ENCODE measurements at regions not wholly inside any gene's neighbourhood (a gene's known extent, or its start where the extent isn't known, plus 50 kb on each side); places are given as distances from the start of the nearest gene placed in this dataset.

- no peak overlapping the region for H3K4me3 ChIP-seq (ENCODE audit: low read depth, low read length)
- H3K27ac ChIP-seq (ENCODE audit: extremely low read depth, low read depth, low read length) = no peak overlapping the region
- H3K4me1 ChIP-seq (ENCODE audit: control insufficient read depth, insufficient read depth, low read length) = no peaks in the 10 kb centered on the region
- H3K36me3 ChIP-seq (ENCODE audit: control insufficient read depth in 2 of 2, insufficient read depth in 1 of 2, low read length in 2 of 2) = no peaks in the 10 kb centered on the region
- H3K9me3 ChIP-seq (ENCODE audit: control insufficient read depth, insufficient read depth, low read depth, low read length) = no peaks in the 10 kb centered on the region; the same call in 1 of the 2 replicates
- POLR2A ChIA-PET = no interaction called here
- TF ChIP-seq MYNN (tag by site-specific recombination; IDR thresholded peaks at IDR 0.05; ENCODE audit: borderline replicate concordance) (no peak), ZNF785 (tag by site-specific recombination; IDR thresholded peaks at IDR 0.05) (no peak), TRIM28 (IDR thresholded peaks at IDR 0.05; ENCODE audit: borderline replicate concordance, low read length) (no peak), KLF7 (tag by site-specific recombination; IDR thresholded peaks at IDR 0.05; ENCODE audit: borderline replicate concordance) (no peak), ZNF311 (tag by site-specific recombination; IDR thresholded peaks at IDR 0.05; ENCODE audit: borderline replicate concordance) (no peak), ZNF157 (tag by site-specific recombination; IDR thresholded peaks at IDR 0.05) (no peak), ZNF501 (tag by site-specific recombination; IDR thresholded peaks at IDR 0.05) (no peak), ZNF146 (tag by site-specific recombination; IDR thresholded peaks at IDR 0.05) (no peak), ZNF544 (tag by site-specific recombination; IDR thresholded peaks at IDR 0.05) (no peak), ZXDB (tag by site-specific recombination; IDR thresholded peaks at IDR 0.05) (no peak), ZNF221 (tag by site-specific recombination; IDR thresholded peaks at IDR 0.05; ENCODE audit: borderline replicate concordance) (no peak), ZNF626 (tag by site-specific recombination; IDR thresholded peaks at IDR 0.05) (no peak), ZNF114 (tag by site-specific recombination; IDR thresholded peaks at IDR 0.05) (no peak)
- CTCF ChIA-PET = no interaction called here
Observed at GRCh38 chrX:83022020-83022419, 486.1 kb upstream of the POU3F4 start.
